ENCODE measurements at regions not wholly inside any gene's neighbourhood (a gene's known extent, or its start where the extent isn't known, plus 50 kb on each side); places are given as distances from the start of the nearest gene placed in this dataset.

DNA sequence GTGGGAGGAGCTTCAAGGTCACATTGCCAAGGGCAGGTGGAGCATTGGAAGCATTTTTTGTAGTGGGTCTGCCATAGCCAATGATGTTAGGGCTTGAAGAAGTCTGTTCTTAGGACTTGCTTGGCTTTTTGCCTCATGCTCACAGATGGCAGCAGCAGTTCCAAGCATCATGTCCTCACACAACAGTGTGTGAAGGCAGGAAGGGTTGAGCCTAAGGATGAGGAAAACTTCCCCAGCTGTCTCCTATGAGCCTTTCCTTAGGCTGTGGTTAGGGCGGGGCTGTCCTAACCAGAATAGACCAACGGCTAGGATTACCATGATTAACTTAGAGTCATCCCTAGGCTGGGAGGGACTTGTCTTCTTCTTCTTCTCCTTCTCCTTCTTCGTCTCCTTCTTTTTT is 76.2 kb upstream of the KCNA1 start:
- TF ChIP-seq, protein P1, sequence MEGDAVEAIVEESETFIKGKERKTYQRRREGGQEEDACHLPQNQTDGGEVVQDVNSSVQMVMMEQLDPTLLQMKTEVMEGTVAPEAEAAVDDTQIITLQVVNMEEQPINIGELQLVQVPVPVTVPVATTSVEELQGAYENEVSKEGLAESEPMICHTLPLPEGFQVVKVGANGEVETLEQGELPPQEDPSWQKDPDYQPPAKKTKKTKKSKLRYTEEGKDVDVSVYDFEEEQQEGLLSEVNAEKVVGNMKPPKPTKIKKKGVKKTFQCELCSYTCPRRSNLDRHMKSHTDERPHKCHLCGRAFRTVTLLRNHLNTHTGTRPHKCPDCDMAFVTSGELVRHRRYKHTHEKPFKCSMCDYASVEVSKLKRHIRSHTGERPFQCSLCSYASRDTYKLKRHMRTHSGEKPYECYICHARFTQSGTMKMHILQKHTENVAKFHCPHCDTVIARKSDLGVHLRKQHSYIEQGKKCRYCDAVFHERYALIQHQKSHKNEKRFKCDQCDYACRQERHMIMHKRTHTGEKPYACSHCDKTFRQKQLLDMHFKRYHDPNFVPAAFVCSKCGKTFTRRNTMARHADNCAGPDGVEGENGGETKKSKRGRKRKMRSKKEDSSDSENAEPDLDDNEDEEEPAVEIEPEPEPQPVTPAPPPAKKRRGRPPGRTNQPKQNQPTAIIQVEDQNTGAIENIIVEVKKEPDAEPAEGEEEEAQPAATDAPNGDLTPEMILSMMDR (conservative IDR thresholded peaks at IDR 0.05): no peak
- TF ChIP-seq EZH2 (IDR thresholded peaks at IDR 0.05; ENCODE audit: low read depth): no peak

Data from PC-9 (cell line).